Brain microvascular endothelial cell (primary cell): ENCODE measurements at regions not wholly inside any gene's neighbourhood (a gene's known extent, or its start where the extent isn't known, plus 50 kb on each side); places are given as distances from the start of the nearest gene placed in this dataset.

Experiments
- DNase-seq: peaks from one replicate; pipeline ENCODE4 v3.0.0-alpha.2; 2020
- H3K27ac ChIP-seq: fragments of 250-450 bp; sonication (Bioruptor Pico); 2 replicates; pipeline ENCODE4 v1.5.1; 2020; ENCODE audit warnings: mild to moderate bottlenecking, moderate library complexity
- H3K27me3 ChIP-seq: fragments of 250-450 bp; sonication (Bioruptor Pico); replicated peaks from 2 replicates; pipeline ENCODE4 v1.5.1; 2020; ENCODE audit warnings: mild to moderate bottlenecking
- H3K36me3 ChIP-seq: fragments of 250-450 bp; sonication (Bioruptor Pico); replicated peaks from 2 replicates; pipeline ENCODE4 v1.5.1; 2020; ENCODE audit warnings: mild to moderate bottlenecking
- H3K4me3 ChIP-seq: 2 replicates; pipeline ENCODE4 v1.5.1; 2011; ENCODE audit warnings: low read depth, mild to moderate bottlenecking, control low read depth, low read length, moderate library complexity
- in situ Hi-C: cut with HindIII; loops from 2 replicates; pipeline ENCODE4 v1.10.0; 2017; ENCODE audit warnings: low sequenced_read_pairs, low pct_ligation_motif_present
- TF ChIP-seq, protein P1 (sequence below): IDR thresholded peaks from 2 replicates; pipeline ENCODE4 v1.5.1; 2011; ENCODE audit warnings: low read depth, mild to moderate bottlenecking, moderate library complexity, low read length, control low read depth, inconsistent platforms; ENCODE audit errors: missing control alignments

DNA sequence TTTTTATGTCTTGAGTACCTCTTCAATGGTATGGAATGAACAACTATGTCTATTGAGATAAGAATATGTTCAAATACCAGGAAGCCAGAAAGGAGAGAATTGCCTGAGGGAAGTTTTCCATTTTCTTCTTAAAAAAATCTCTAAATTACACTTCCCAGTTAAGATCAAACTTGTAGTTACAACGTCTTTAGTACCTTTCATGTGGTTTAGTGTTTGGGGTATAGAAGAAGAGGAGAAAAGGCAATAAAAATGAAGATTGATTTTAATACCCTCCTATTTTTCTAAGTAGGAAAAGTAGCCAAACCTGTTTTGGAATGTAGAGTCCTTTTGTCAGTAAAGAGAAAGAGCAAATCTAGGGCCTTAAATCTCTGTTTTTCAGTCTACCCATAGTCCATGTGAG, 470.0 kb upstream of the SEMA3A start:
- in situ Hi-C loops = no loop called here
- Histone ChIP-seq H3K36me3 (no peaks in the 10 kb centered on the region), H3K4me3 (no peak overlapping the region), H3K27ac (no peak overlapping the region), H3K27me3 (no peaks in the 10 kb centered on the region)
- TF ChIP-seq, protein P1, sequence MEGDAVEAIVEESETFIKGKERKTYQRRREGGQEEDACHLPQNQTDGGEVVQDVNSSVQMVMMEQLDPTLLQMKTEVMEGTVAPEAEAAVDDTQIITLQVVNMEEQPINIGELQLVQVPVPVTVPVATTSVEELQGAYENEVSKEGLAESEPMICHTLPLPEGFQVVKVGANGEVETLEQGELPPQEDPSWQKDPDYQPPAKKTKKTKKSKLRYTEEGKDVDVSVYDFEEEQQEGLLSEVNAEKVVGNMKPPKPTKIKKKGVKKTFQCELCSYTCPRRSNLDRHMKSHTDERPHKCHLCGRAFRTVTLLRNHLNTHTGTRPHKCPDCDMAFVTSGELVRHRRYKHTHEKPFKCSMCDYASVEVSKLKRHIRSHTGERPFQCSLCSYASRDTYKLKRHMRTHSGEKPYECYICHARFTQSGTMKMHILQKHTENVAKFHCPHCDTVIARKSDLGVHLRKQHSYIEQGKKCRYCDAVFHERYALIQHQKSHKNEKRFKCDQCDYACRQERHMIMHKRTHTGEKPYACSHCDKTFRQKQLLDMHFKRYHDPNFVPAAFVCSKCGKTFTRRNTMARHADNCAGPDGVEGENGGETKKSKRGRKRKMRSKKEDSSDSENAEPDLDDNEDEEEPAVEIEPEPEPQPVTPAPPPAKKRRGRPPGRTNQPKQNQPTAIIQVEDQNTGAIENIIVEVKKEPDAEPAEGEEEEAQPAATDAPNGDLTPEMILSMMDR = no peak
- DNase-seq = no peak

DNA sequence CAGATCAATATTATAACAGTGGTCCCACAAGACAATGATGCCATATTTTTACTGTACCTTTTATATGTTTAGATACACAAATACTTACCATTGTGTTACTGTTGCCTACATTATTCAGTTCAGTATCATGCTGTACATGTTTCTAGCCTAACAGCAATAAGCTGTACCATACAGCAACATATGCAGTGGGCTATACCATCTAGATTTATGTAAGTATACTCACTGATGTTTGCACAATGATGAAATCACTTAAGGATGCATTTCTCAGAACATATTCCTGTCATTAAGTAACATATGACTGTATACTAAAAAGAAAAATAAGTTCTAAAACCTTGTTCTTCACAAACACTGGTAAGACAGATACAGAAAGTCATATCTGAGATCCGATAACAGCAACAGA, 468.6 kb upstream of the SEMA3A start:
- DNase-seq = no peak
- H3K27me3 ChIP-seq = no peaks in the 10 kb centered on the region
- TF ChIP-seq, protein P1 = no peak
- no peaks in the 10 kb centered on the region for H3K36me3 ChIP-seq
- no peak overlapping the region for H3K27ac ChIP-seq
- H3K4me3 ChIP-seq = no peak overlapping the region
- in situ Hi-C loops = no loop called here

DNA sequence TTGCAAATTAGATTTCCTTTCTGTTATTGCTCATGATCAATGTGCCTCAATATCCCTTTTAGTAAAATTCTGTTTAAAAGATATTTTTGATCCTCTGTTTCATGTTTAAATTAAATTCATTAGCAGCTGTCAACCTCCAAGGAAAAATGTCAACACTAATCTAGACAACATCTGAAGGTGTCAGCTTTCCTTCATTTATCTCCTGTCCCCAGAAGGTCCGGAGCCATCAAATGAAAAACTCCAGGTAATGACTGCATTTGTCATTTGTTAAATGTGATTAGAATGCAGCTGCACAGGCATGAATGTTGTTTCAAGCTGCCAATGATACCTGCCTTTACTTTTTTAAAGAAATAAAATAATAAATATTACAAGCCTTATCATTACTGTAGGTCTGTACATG, 463.7 kb upstream of the SEMA3A start:
- DNase-seq = no peak
- Histone ChIP-seq H3K36me3 (no peaks in the 10 kb centered on the region), H3K27ac (no peak overlapping the region), H3K4me3 (no peak overlapping the region), H3K27me3 (no peaks in the 10 kb centered on the region)
- in situ Hi-C loops = no loop called here
- TF ChIP-seq, protein P1 = no peak

DNA sequence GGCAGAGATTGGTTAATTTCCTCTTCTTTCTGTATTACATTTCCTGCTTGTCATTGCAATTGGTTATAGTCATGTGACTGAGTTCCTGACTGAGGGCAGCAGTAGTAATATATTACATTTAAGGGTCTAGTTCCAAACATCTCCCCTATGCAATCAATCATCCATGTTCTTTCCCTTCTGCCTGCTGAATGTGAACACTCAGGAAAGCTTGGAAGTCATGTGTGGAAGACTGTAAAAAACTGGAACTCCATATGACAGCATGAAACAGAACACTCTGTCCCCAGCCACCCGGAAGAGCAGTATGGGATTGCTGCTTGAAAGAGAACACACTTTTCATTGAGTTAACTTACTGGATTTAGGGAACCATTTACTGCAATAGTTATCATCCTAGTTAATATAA, 459.7 kb upstream of the SEMA3A start:
- no peaks in the 10 kb centered on the region for H3K36me3 ChIP-seq
- TF ChIP-seq, protein P1 = no peak
- no peak for DNase-seq
- H3K4me3 ChIP-seq = no peak overlapping the region
- H3K27me3 ChIP-seq = no peaks in the 10 kb centered on the region
- in situ Hi-C loops = no loop called here
- H3K27ac ChIP-seq = no peak overlapping the region

DNA sequence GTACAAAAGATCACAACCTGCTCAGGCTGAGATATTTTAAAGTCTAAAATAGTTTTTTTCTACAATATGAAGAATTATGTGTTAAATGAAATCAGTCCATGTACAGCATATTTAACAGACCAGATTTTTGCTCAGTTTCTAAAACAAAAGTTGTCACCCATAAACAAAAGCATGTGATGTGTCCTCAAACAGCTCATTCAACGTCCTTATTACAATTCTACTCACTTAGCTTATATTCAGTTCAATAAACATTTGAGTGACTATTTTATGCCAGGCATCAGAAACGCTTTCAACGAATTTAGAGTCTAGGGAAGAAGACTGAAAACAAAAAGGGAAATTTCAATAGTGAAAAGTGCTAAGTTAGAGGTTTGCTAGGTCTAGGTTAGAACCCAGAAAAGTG, 457.3 kb upstream of the SEMA3A start:
- H3K4me3 ChIP-seq = no peak overlapping the region
- no peaks in the 10 kb centered on the region for H3K36me3 ChIP-seq
- DNase-seq = no peak
- in situ Hi-C loops = no loop called here
- H3K27me3 ChIP-seq = no peaks in the 10 kb centered on the region
- no peak overlapping the region for H3K27ac ChIP-seq
- TF ChIP-seq, protein P1 = no peak

DNA sequence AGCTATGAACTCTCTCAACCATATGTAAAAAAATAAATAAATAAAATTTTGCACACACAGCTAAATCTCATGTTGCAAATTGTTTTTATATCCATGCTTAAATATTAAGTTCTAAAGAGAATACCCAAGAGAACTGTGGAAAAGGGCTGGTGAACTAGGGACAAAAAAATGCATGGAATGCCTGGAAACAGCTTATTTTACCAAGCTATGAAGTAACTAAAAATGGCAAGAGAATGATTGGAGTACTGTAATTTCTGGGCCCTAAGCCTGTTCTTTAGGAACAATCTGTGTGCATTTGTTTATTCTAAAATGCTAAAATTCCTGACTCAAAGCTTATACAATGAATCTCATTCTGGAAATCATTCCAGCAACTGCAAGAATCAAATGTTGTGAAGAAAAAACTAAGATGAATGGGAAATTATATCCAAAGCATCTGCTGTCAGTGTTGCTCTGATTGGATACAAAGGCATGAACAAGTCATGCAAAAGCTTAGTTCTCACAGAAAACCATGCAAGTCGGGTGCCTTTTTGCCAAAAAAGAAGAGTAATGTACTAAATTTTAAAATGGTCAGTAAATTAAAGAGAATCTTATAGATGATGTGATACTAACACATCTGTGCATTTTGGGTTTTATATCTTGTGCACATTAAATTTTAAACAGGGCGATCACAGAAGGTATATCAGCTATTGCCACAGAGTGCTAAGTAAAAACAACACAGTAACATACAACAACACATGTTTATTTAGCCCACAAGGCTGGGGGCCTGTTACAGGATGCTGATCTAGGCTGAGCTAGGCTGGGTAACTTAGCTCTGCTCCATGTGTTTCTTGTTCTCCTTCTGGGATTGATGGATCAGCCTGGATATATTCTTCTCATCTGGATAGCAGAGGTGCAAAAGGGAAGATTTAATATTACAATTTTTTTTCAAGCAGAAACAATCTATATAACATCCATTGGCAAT, 453.5 kb upstream of the SEMA3A start:
- peak overlapping the region; percentile 28 for H3K27ac ChIP-seq
- H3K27me3 ChIP-seq = no peaks in the 10 kb centered on the region
- no peak overlapping the region for H3K4me3 ChIP-seq
- peak; percentile 74 for DNase-seq
- TF ChIP-seq, protein P1 = no peak
- in situ Hi-C loops = no loop called here
- no peaks in the 10 kb centered on the region for H3K36me3 ChIP-seq
